SK-N-SH treated with all-trans-retinoic acid at 6 μM for 48 hours (cell line): ENCODE measurements at regions not wholly inside any gene's neighbourhood (a gene's known extent, or its start where the extent isn't known, plus 50 kb on each side); places are given as distances from the start of the nearest gene placed in this dataset.

Source experiments
- ATAC-seq: fragments of 200-7000 bp; cut with Tn5 transposase; 3 replicates; pipeline ENCODE4 v1.9.1; 2020; ENCODE audit warnings: mild to moderate bottlenecking, moderate library complexity
- ARNTL ChIP-seq: fragments of 450-650 bp; formaldehyde crosslinking; IDR thresholded peaks from 2 replicates; pipeline ENCODE4 v1.5.0; 2020; ENCODE audit warnings: low read depth, mild to moderate bottlenecking, moderate library complexity, borderline replicate concordance
- CREB5 ChIP-seq: fragments of 250-450 bp; sonication (Bioruptor Pico); IDR thresholded peaks from 2 replicates; pipeline ENCODE4 v1.5.1; 2020; ENCODE audit warnings: low read depth, mild to moderate bottlenecking, moderate library complexity
- CSDC2 ChIP-seq: fragments of 250-450 bp; sonication (Bioruptor Pico); IDR thresholded peaks from 2 replicates; pipeline ENCODE4 v1.5.0; 2020; ENCODE audit warnings: mild to moderate bottlenecking, moderate library complexity
- ESRRG ChIP-seq: fragments of 250-450 bp; sonication (Bioruptor Pico); IDR thresholded peaks from 2 replicates; pipeline ENCODE4 v1.6.1; 2021; ENCODE audit warnings: mild to moderate bottlenecking
- GLIS3 ChIP-seq: fragments of 250-450 bp; sonication (Bioruptor Pico); IDR thresholded peaks from 2 replicates; pipeline ENCODE4 v1.5.0; 2020; ENCODE audit warnings: mild to moderate bottlenecking, moderate library complexity
- ISL1 ChIP-seq: fragments of 250-450 bp; sonication (Bioruptor Pico); IDR thresholded peaks from 2 replicates; pipeline ENCODE4 v2.1.2; 2022; ENCODE audit warnings: mild to moderate bottlenecking, moderate library complexity
- OSR1 ChIP-seq: fragments of 250-450 bp; sonication (Bioruptor Pico); IDR thresholded peaks from 2 replicates; pipeline ENCODE4 v1.8.0; 2022; ENCODE audit warnings: moderate library complexity, mild to moderate bottlenecking, inconsistent platforms
- POU6F1 ChIP-seq: fragments of 250-450 bp; sonication (Bioruptor Pico); IDR thresholded peaks from 2 replicates; pipeline ENCODE4 v1.8.0; 2021; ENCODE audit warnings: low read depth, mild to moderate bottlenecking, moderate library complexity, borderline replicate concordance
- PPARA ChIP-seq: fragments of 250-450 bp; sonication (Bioruptor Pico); IDR thresholded peaks from 2 replicates; pipeline ENCODE4 v1.5.0; 2020; ENCODE audit warnings: mild to moderate bottlenecking, borderline replicate concordance
- RARB ChIP-seq: fragments of 250-450 bp; sonication (Bioruptor Pico); IDR thresholded peaks from 2 replicates; pipeline ENCODE4 v1.8.0; 2021; ENCODE audit warnings: mild to moderate bottlenecking, moderate library complexity
- SNAI2 ChIP-seq: fragments of 250-450 bp; sonication (Bioruptor Pico); IDR thresholded peaks from 2 replicates; pipeline ENCODE4 v1.5.0; 2020; ENCODE audit warnings: mild to moderate bottlenecking, moderate library complexity
- TCF4 ChIP-seq: fragments of 250-450 bp; sonication (Bioruptor Pico); IDR thresholded peaks from 2 replicates; pipeline ENCODE4 v1.8.0; 2021; ENCODE audit warnings: mild to moderate bottlenecking, moderate library complexity, borderline replicate concordance
- TOX ChIP-seq: fragments of 250-450 bp; sonication (Bioruptor Pico); IDR thresholded peaks from 2 replicates; pipeline ENCODE4 v1.8.0; 2021; ENCODE audit warnings: mild to moderate bottlenecking, moderate library complexity, borderline replicate concordance
- TSHZ2 ChIP-seq: fragments of 250-450 bp; sonication (Bioruptor Pico); IDR thresholded peaks from 2 replicates; pipeline ENCODE4 v1.5.0; 2020; ENCODE audit warnings: mild to moderate bottlenecking, moderate library complexity
- ZC3H10 ChIP-seq: fragments of 250-450 bp; sonication (Bioruptor Pico); IDR thresholded peaks from 2 replicates; pipeline ENCODE4 v1.5.1; 2021; ENCODE audit warnings: mild to moderate bottlenecking, moderate library complexity
- ZFP3 ChIP-seq: fragments of 250-450 bp; sonication (Bioruptor Pico); IDR thresholded peaks from 2 replicates; pipeline ENCODE4 v1.5.0; 2020; ENCODE audit warnings: mild to moderate bottlenecking, moderate library complexity
- ZFP30 ChIP-seq: fragments of 450-650 bp; formaldehyde crosslinking; IDR thresholded peaks from 2 replicates; pipeline ENCODE4 v1.5.0; 2022; ENCODE audit warnings: mild to moderate bottlenecking, moderate library complexity
- ZNF565 ChIP-seq: fragments of 450-650 bp; formaldehyde crosslinking; conservative IDR thresholded peaks from 2 replicates; pipeline ENCODE4 v1.5.0; 2020; ENCODE audit warnings: low read depth, mild to moderate bottlenecking, moderate library complexity
- ZNF70 ChIP-seq: fragments of 450-650 bp; formaldehyde crosslinking; IDR thresholded peaks from 2 replicates; pipeline ENCODE4 v1.5.0; 2020; ENCODE audit warnings: mild to moderate bottlenecking, moderate library complexity
- ZNF8 ChIP-seq: fragments of 450-650 bp; formaldehyde crosslinking; IDR thresholded peaks from 2 replicates; pipeline ENCODE4 v1.5.0; 2020; ENCODE audit warnings: mild to moderate bottlenecking, moderate library complexity

GRCh38 chr17:13777003-13777402, 175.3 kb upstream of the HS3ST3A1 start:
- no peak for ATAC-seq
- TF ChIP-seq ZC3H10 (CRISPR knock-in tag) (no peak), OSR1 (CRISPR knock-in tag) (no peak), RARB (CRISPR knock-in tag) (no peak), ARNTL (no peak), ZFP3 (CRISPR knock-in tag) (no peak), PPARA (CRISPR knock-in tag) (no peak), POU6F1 (CRISPR knock-in tag) (no peak), ZFP30 (CRISPR knock-in tag) (no peak), CREB5 (no peak), CSDC2 (CRISPR knock-in tag) (no peak), ZNF8 (CRISPR knock-in tag) (no peak), ISL1 (CRISPR knock-in tag) (no peak), SNAI2 (CRISPR knock-in tag) (no peak), ESRRG (CRISPR knock-in tag) (no peak), TOX (no peak), TCF4 (CRISPR knock-in tag) (no peak)
- TF ChIP-seq, all 23 proteins: peak for 0

GRCh38 chr17:13784434-13785095, 182.8 kb upstream of the HS3ST3A1 start:
- TF ChIP-seq TCF4 (CRISPR knock-in tag) (no peak), OSR1 (CRISPR knock-in tag) (no peak), ZNF8 (CRISPR knock-in tag) (no peak), ZC3H10 (CRISPR knock-in tag) (no peak), TSHZ2 (CRISPR knock-in tag) (no peak)
- ATAC-seq: no peak

GRCh38 chr17:13785981-13786598, 184.4 kb upstream of the HS3ST3A1 start:
- no peak for ATAC-seq
- TF ChIP-seq ZC3H10 (CRISPR knock-in tag) (no peak), ZFP3 (CRISPR knock-in tag) (no peak), GLIS3 (CRISPR knock-in tag) (no peak), CSDC2 (CRISPR knock-in tag) (no peak), OSR1 (CRISPR knock-in tag) (no peak), TOX (no peak), ZNF70 (CRISPR knock-in tag) (no peak), SNAI2 (CRISPR knock-in tag) (no peak), ARNTL (no peak), ESRRG (CRISPR knock-in tag) (no peak), CREB5 (no peak), PPARA (CRISPR knock-in tag) (no peak), POU6F1 (CRISPR knock-in tag) (no peak), TCF4 (CRISPR knock-in tag) (no peak), RARB (CRISPR knock-in tag) (no peak), TSHZ2 (CRISPR knock-in tag) (no peak), ZNF565 (CRISPR knock-in tag) (no peak), ISL1 (CRISPR knock-in tag) (no peak)
